ENCODE measurements at regions not wholly inside any gene's neighbourhood (a gene's known extent, or its start where the extent isn't known, plus 50 kb on each side); places are given as distances from the start of the nearest gene placed in this dataset.
"Not testable (repeated sequence)": the region's sequence is repeated elsewhere in the genome, so short reads cannot be mapped to it uniquely, and the experiment has no call there.

DNA sequence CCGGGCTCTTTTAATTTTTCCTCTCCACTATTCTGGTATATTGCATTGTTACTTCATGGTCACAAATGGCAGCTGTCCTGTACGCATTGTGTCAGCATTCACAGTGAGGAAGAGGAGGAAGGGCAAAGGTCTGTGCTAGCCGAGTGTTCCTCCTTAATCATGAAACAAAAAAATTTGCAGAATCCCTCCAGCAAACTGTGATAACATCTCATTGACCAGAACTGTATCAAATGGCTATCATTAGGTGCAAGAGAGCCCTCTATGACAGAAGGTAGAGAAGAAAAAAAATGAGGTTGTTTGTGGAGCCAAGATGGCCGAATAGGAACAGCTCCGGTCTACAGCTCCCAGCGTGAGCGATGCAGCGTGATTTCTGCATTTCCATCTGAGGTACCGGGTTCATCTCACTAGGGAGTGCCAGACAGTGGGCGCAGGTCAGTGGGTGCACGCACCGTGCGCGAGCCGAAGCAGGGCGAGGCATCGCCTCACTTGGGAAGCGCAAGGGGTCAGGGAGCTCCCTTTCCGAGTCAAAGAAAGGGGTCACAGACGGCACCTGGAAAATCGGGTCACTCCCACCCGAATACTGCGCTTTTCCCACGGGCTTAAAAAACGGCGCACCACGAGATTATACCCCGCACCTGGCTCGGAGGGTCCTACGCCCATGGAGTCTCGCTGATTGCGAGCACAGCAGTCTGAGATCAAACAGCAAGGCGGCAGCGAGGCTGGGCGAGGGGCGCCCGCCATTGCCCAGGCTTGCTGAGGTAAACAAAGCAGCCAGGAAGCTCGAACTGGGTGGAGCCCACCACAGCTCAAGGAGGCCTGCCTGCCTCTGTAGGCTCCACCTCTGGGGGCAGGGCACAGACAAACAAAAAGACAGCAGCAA, 180.6 kb upstream of the CHAC2 start:
- not testable (repeated sequence) for TF ChIP-seq CTCF, POLR2A, POLR2AphosphoS5 (IDR thresholded peaks at IDR 0.05)

Data from suprapubic skin (tissue), 4 donors.